GM19240 (cell line): ENCODE measurements at regions not wholly inside any gene's neighbourhood (a gene's known extent, or its start where the extent isn't known, plus 50 kb on each side); places are given as distances from the start of the nearest gene placed in this dataset.

Source experiments
- DNase-seq: peaks from one replicate; pipeline ENCODE4 v3.0.0; 2011; ENCODE audit warnings: low spot score; ENCODE audit not compliant: insufficient read length

GRCh38 chr2:226220511-226220910, 579.1 kb downstream of the IRS1 start:
- DNase-seq = no peak

DNA sequence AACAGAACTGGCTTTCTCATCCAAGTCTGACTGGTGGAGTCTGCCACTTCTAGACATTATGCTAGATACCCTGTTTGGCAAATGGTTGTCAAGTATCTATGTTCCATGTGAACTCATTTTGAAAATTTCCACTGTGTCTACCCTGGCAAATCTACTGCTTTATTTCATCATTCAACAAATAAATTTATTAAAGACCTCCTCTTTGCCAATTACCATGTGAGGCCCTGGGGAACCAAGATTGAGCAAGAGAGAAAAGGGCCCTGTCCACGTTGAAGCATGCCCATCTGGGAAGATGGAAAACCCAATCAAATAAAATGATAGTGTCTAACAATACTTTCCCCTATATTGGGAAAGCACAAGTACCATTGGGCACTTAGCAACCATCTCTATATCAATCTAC, 582.4 kb downstream of the IRS1 start:
- no peak for DNase-seq

DNA sequence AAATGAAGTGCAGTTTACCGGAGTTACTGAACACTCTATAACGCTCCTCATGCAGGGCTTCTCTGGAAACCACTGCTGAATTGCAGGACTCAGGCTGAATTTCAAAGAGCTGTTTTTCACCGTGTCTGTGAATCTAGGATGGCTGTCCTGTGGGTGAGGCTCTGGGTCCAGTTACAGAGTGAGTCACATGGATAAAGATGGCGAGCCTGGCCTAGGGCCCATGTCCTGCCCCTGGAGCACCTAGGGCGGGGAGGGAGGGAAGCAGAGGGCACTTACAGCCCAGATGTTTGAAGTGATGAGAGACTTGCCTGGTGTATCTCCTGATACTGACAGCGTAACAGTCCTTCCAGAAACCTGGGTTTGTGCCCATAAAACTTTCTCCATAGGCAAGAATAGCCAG, 583.0 kb downstream of the IRS1 start:
- no peak for DNase-seq

- no peak for DNase-seq
Measured at GRCh38 chr2:226215902-226216503, 583.6 kb downstream of the IRS1 start.

- no peak for DNase-seq
Measured at GRCh38 chr2:226213717-226214116, 585.9 kb downstream of the IRS1 start.

DNA sequence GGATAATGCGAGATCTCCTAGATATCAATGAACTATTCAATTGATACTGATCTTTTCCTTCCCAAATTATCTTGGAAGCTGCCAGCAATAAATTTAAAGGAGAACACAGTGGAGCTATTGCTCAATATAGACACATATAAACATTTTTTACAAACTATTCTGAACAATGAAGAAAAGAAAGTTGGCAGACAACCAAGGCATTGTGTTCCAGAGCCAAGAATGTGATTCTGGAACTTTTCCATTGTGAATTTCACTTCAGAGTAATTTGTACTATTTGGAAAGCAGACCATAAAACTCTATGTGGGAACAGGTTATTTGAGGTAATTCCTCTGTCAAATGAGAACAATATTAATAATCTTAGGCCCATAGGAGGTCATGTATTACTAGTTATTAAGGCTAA, 588.2 kb downstream of the IRS1 start:
- DNase-seq = no peak

DNA sequence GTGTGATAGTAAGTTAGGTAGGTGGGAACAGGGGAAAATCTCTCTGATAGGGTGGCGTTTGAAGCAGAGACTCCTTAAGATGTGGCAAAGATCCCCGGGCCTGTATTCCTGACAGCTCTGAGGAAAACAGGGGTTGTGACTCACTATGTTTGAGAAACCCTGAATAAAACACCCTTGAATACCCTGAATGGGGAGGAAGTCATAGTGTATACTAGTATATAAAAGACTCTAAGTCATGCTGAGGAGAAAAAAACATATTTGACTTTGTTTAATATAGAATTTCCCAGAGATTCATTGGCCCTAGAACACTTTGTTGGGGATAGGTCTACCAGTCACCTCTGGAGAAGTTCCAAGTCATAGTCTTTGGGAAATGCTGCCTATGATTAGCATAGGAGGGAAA, 590.9 kb downstream of the IRS1 start:
- no peak for DNase-seq

DNA sequence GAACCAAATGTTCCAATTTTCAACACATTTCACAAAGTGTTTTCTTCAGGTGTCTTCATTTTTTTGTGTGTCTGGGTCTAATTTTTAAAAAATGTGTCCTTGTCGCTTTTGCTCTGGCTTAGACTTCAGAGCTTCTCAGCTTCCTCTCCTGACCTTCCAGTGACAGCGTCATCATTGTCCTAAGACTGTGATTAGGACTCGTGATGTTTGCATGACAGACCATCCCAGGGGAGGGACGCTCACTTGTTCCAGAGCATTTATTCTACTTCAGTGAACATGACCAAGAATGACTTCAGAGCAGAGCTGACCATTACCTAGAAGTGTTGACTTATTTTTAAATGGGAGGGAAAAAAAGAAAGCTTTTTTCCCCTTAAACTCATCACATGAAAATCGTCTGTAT, 591.9 kb downstream of the IRS1 start:
- DNase-seq = no peak

DNA sequence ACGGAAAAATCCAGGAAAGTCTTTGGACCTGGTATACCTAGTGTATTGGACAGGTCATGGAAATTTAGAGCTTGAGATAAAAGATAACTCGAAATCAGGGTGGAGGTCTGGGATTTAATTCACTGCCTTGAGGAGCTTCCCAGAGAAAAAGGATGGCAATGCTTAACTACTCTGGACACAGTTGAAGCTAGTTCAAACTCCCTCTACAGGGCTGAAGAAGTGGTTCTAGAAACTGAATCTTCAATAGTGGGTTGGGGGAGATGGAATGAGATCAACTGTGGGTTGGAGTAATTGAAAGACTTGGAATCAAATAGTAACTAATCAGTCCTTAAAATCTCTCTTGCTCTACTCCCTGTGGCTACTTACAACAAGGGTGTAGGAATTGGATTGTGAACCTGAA, 600.1 kb downstream of the IRS1 start:
- DNase-seq = no peak

GRCh38 chr2:226198956-226199355, 600.7 kb downstream of the IRS1 start:
- no peak for DNase-seq

- no peak for DNase-seq
Measured at GRCh38 chr2:226190479-226191252, 609.0 kb downstream of the IRS1 start.

DNA sequence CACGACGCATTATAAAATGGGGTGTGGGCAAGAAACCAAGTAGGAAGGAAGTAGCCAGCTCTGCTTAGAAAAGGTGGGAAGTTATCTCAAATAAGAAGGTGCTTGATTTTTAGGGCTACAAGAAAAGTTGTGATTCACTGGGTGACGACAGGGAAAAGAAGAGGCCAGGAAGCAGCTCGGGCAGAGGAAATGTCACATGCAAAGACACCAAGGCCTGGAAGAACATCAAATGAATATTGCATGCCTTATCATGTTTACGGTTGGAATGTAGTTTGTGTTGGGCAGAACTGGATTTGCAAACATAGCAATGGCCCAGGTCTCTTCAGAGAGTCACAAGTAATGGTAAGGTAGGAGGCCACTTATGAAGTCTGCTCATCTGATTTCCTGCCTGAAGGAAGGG, 610.6 kb downstream of the IRS1 start:
- DNase-seq = no peak

DNA sequence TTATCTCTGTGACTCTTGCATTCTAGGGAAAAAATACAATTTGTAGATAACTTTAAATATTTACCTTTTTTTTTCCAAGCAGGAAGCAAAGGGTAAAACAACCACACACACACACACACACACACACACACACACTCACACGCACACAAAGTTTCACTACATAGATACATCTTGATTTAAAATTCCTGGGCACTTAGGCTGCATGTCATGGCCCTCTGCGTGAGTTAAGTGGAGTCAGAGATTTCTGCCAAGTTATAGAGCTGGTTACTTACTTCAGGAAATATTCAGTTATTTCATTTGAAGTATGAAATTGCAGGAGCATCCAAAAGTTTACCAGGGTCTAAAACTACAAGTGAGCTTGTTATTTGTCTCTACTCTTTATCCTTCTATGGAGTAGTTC, 612.0 kb downstream of the IRS1 start:
- no peak for DNase-seq

DNA sequence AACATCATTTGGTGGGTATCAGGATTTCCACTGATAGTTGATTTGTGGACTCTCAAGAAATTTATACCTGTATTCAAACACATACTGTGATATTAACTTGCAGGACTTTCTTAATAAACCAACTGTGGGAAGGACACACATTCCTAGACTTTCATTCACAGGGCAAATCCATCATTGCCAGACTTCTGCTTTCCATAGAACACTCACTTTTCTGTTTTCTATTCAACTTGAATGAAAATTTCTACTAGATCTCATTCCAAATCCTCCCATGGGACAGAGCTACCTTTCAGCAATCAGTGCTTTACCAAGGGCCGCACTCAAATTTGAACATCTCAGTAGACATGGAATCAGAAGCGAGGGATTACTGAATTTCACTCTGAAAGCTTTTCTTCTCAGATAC, 612.5 kb downstream of the IRS1 start:
- no peak for DNase-seq

- no peak for DNase-seq
Measured at GRCh38 chr2:226185616-226186211, 613.9 kb downstream of the IRS1 start.

GRCh38 chr2:226184940-226185615, 614.5 kb downstream of the IRS1 start:
- DNase-seq = no peak

GRCh38 chr2:226184540-226184939, 615.1 kb downstream of the IRS1 start:
- DNase-seq = no peak

DNA sequence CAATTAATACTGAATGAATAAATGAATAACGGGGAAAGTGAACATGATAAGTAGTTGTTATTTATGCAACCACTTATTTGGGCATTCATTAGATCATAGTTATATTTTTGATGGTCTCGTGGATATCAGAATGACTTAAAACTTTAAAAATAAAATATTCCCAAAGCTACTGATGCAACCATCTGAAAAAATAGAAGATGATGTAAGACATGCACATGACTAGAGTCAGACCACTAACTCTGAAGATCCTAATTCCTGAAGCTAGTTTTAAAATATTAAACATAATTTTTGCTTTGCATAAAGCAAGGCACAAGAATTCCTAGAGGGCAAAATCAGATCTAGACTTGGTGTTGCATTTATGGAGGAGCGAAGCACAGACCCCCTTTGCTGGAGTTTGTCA, 616.1 kb downstream of the IRS1 start:
- DNase-seq = no peak

DNA sequence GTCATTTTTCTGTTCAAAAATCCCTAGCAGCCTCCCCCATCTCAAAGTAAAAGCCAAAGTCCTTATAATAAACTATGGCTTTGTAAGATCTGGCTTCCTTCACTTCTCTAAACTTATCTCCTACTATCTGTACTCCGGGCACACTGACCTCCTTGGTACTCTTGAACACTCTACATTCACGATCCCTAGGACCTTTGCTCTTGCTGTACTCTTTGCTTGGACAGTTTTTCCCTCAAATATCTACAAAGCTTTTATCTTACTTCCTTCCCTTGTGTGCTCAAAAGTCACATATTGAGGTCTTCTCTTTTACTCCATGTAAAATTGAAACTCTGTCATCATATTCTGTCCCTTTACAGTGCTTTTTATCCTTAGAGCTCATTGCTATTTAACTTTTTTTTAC, 616.6 kb downstream of the IRS1 start:
- DNase-seq = no peak

DNA sequence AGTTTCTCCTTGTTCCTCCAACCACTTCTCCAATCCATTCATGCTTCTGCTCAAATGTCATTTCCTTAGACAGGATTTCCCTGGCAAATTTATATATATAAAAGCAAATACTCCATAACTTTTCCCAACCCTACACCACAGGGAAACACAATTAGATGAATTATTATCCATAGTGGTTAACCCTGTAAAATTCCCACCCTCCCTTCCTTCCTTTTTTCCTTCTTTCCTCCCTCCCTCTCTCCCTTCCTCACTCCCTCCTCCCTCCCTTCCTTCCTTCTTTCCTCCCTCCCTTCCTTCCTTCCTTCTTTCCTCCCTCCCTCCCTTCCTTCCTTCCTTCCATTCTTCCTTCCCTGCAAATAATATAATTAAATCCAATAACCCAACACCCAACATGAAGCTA, 617.7 kb downstream of the IRS1 start:
- DNase-seq = no peak

DNA sequence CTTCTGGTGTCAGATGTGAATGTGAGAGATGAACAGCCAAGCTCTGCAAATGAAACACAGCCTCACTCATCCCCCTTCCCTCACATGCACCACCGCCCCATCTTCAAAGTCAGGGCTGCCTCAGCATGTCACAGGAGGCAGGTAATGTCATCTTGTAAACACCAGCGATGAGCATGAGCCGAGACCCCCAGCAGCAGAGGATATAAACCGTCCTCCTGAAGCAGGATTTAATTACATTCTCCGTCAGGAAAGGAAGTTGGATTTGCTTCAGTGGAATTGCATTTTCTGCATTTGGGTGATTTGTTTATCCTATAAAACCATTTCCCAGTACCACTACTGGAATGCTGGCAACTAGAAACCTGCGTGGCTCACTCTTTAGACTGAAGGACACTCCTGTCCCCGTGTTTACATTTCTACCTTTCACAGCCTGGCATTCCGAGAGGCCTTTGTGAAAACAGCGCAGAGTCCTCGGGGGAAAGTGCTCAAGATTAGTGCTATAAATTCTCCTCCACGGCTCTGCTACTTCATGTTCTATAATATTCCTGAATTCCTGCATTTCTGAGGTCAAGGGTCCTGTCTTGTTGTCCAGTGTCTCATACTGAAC, 619.2 kb downstream of the IRS1 start:
- no peak for DNase-seq

DNA sequence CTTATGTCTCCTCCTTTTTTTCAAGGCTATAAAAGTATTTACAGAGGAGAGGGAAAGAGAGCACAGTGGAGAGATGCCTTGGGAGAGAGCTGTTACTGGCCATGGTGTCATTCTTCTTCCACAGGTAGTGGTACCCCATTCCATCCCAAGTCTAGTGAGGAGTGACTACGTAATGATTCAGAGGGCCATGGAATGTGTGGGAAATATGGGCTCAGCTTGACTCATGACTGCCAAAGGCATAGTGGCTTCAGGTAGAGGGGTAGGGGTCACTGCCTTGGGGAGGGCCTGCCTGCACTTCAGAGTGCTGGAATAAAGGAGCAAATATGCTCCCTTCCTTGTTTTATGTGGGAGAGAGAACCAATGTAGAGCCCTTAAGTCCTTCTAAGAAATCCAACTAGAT, 620.6 kb downstream of the IRS1 start:
- no peak for DNase-seq
